CD14-positive monocyte (primary cell): ENCODE measurements at regions not wholly inside any gene's neighbourhood (a gene's known extent, or its start where the extent isn't known, plus 50 kb on each side); places are given as distances from the start of the nearest gene placed in this dataset.

Experiments
- DNase-seq, 3 donors: peaks; one replicate each; pipeline ENCODE4 v3.0.0-alpha.2; 2011 to 2022
- H2AFZ ChIP-seq: 2 replicates; pipeline ENCODE4 v1.6.0; 2012; ENCODE audit warnings: mild to moderate bottlenecking, low read depth, low read length, inconsistent platforms; ENCODE audit not compliant: insufficient read depth, poor library complexity, severe bottlenecking
- H3K27ac ChIP-seq, 2 donors: 1 replicate in 1 of 2; 2 replicates in 1 of 2; pipeline ENCODE4 v1.5.1; 2012 to 2013; ENCODE audit warnings: low read length in 2 of 2, control low read depth in 1 of 2, inconsistent platforms in 1 of 2, low read depth in 1 of 2, mild to moderate bottlenecking in 1 of 2
- H3K27me3 ChIP-seq, 2 donors: one replicate each; pipeline versions ENCODE4 v1.6.0 to v1.6.1; 2011 to 2013; ENCODE audit warnings: low read length in 2 of 2; ENCODE audit not compliant: control insufficient read depth in 2 of 2, insufficient read depth in 2 of 2
- H3K36me3 ChIP-seq, 2 donors: replicated peaks in 1 of 2; 1 replicate in 1 of 2; 2 replicates in 1 of 2; pipeline versions ENCODE4 v1.5.1 to v1.6.1; 2012 to 2013; ENCODE audit warnings: low read length in 2 of 2, control low read depth in 1 of 2, inconsistent platforms in 1 of 2, mild to moderate bottlenecking in 1 of 2; ENCODE audit not compliant: insufficient read depth in 2 of 2, control insufficient read depth in 1 of 2
- H3K4me1 ChIP-seq, 2 donors: 1 replicate in 1 of 2; 2 replicates in 1 of 2; pipeline versions ENCODE4 v1.5.1 to v1.6.1; 2012 to 2013; ENCODE audit warnings: low read length in 2 of 2, control low read depth in 1 of 2, inconsistent platforms in 1 of 2, mild to moderate bottlenecking in 1 of 2, moderate library complexity in 1 of 2; ENCODE audit not compliant: insufficient read depth in 2 of 2, control insufficient read depth in 1 of 2
- H3K4me2 ChIP-seq: replicated peaks from 2 replicates; pipeline ENCODE3; 2012; ENCODE audit warnings: low read length, moderate library complexity, mild to moderate bottlenecking; ENCODE audit not compliant: poor library complexity, severe bottlenecking; ENCODE audit errors: extremely low read depth
- H3K4me3 ChIP-seq, 3 experiments: fragments of 200-600 bp in 1 of 3; sonication (generic) in 1 of 3; replicated peaks in 1 of 3; 1 replicate in 2 of 3; 2 replicates in 1 of 3; pipeline ENCODE4 v1.5.1; 2011 to 2013; ENCODE audit warnings: low read length in 3 of 3, mild to moderate bottlenecking in 3 of 3, control low read depth in 2 of 3, low read depth in 2 of 3, inconsistent platforms in 1 of 3, moderate library complexity in 1 of 3
- H3K79me2 ChIP-seq: 2 replicates; pipeline ENCODE4 v1.6.0; 2012; ENCODE audit warnings: mild to moderate bottlenecking, control low read depth, inconsistent platforms, low read length, moderate library complexity; ENCODE audit not compliant: insufficient read depth
- H3K9ac ChIP-seq: 2 replicates; pipeline ENCODE4 v1.6.0; 2017; ENCODE audit warnings: low read length, mild to moderate bottlenecking; ENCODE audit not compliant: insufficient read depth, poor library complexity, severe bottlenecking
- H3K9me3 ChIP-seq, 2 donors: replicated peaks in 1 of 2; 1 replicate in 1 of 2; 2 replicates in 1 of 2; pipeline versions ENCODE4 v1.5.1 to v1.6.1; 2012 to 2013; ENCODE audit warnings: low read length in 2 of 2, control low read depth in 1 of 2; ENCODE audit not compliant: control insufficient read depth in 1 of 2, insufficient read depth in 1 of 2
- H4K20me1 ChIP-seq: 2 replicates; pipeline ENCODE4 v1.6.0; 2012; ENCODE audit warnings: mild to moderate bottlenecking, low read length, control low read depth, moderate library complexity; ENCODE audit not compliant: insufficient read depth
- H3K27ac Mint-ChIP-seq, 7 donors: one replicate each; pipeline ENCODE4 v1.8.0; 2020; ENCODE audit warnings: mild to moderate bottlenecking in 7 of 7, mixed read lengths in 7 of 7, moderate library complexity in 6 of 7, inconsistent platforms in 2 of 7
- H3K27me3 Mint-ChIP-seq, 3 donors: one replicate each; pipeline ENCODE4 v1.8.0; 2021 to 2022; ENCODE audit warnings: low read depth in 3 of 3, mild to moderate bottlenecking in 3 of 3, mixed read lengths in 3 of 3, moderate library complexity in 3 of 3, inconsistent platforms in 1 of 3
- H3K36me3 Mint-ChIP-seq, 2 donors: one replicate each; pipeline ENCODE4 v1.8.0; 2020; ENCODE audit warnings: mixed read lengths in 2 of 2, inconsistent platforms in 1 of 2, mild to moderate bottlenecking in 1 of 2
- H3K4me1 Mint-ChIP-seq: one replicate; pipeline ENCODE4 v1.8.0; 2020; ENCODE audit warnings: mild to moderate bottlenecking, mixed read lengths
- H3K4me3 Mint-ChIP-seq, 2 donors: one replicate each; pipeline ENCODE4 v1.8.0; 2020; ENCODE audit warnings: mild to moderate bottlenecking in 2 of 2, mixed read lengths in 2 of 2, moderate library complexity in 1 of 2
- H3K9me3 Mint-ChIP-seq, 7 donors: one replicate each; pipeline ENCODE4 v1.8.0; 2020 to 2022; ENCODE audit warnings: mixed read lengths in 7 of 7, mild to moderate bottlenecking in 6 of 7, moderate library complexity in 6 of 7, inconsistent platforms in 2 of 7
- WGBS: methylation state at CpG from one replicate; pipeline ENCODE4 v1.1.5; 2013; ENCODE audit warnings: missing lambda C conversion rate; ENCODE audit not compliant: insufficient coverage; 5-methylcytosine and 5-hydroxymethylcytosine counted together
- intact Hi-C, 2 donors: fragments of 100-400 bp; cut with micrococcal nuclease; formaldehyde crosslinking; loops; one replicate each; pipeline versions ENCODE4 v1.15.0 to v1.15.1; 2023
- TF ChIP-seq, protein P1 (sequence below): fragments of 200-600 bp; IDR thresholded peaks from one replicate; pipeline ENCODE4 v1.8.0; 2022; ENCODE audit warnings: antibody characterized with exemption, mild to moderate bottlenecking

DNA sequence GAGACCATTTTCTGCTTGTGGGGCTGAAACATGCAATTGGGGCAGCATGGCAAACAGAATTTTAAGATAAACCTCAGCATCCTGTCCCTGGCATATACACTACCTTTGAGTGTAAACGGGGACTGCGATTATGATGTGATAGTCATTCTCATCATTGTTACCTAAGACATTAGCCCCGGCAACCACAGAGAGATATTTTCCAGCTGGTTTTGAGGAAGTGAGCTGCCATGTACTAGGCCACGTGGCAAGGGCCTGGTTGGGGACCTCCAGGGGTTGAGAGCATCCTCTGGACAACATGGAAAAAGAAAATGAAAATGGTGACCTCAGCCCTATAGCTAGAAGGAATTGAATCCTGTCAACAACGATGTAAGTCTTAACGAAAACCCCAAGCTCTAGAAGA, 623.6 kb upstream of the CDH18 start:
- Histone ChIP-seq H2AFZ (no peak overlapping the region), H3K27ac (no peak overlapping the region), H3K4me1 (no peaks in the 10 kb centered on the region), H3K36me3 (no peaks in the 10 kb centered on the region), H3K9me3 (peaks cover 10 to 16% of the 10 kb centered on the region in 2 donors), H3K4me2 (no peak overlapping the region), H4K20me1 (no peaks in the 10 kb centered on the region), H3K79me2 (no peaks in the 10 kb centered on the region), H3K4me3 (no peak overlapping the region), H3K9ac (no peak overlapping the region), H3K27me3 (no peaks in the 10 kb centered on the region)
- DNase-seq: no peak
- TF ChIP-seq, protein P1, sequence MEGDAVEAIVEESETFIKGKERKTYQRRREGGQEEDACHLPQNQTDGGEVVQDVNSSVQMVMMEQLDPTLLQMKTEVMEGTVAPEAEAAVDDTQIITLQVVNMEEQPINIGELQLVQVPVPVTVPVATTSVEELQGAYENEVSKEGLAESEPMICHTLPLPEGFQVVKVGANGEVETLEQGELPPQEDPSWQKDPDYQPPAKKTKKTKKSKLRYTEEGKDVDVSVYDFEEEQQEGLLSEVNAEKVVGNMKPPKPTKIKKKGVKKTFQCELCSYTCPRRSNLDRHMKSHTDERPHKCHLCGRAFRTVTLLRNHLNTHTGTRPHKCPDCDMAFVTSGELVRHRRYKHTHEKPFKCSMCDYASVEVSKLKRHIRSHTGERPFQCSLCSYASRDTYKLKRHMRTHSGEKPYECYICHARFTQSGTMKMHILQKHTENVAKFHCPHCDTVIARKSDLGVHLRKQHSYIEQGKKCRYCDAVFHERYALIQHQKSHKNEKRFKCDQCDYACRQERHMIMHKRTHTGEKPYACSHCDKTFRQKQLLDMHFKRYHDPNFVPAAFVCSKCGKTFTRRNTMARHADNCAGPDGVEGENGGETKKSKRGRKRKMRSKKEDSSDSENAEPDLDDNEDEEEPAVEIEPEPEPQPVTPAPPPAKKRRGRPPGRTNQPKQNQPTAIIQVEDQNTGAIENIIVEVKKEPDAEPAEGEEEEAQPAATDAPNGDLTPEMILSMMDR: no peak
- Mint-ChIP-seq H3K4me3 (no peak overlapping the region), H3K27me3 (no peaks in the 10 kb centered on the region), H3K9me3 (peaks cover 5 to 21% (median 8%) of the 10 kb centered on the region in 7 donors), H3K4me1 (peaks cover 4% of the 10 kb centered on the region), H3K27ac (no peak overlapping the region), H3K36me3 (no peaks in the 10 kb centered on the region)
- 86% methylated on average over 2 of the region's 6 CpGs for WGBS
- intact Hi-C loops: no loop called here

DNA sequence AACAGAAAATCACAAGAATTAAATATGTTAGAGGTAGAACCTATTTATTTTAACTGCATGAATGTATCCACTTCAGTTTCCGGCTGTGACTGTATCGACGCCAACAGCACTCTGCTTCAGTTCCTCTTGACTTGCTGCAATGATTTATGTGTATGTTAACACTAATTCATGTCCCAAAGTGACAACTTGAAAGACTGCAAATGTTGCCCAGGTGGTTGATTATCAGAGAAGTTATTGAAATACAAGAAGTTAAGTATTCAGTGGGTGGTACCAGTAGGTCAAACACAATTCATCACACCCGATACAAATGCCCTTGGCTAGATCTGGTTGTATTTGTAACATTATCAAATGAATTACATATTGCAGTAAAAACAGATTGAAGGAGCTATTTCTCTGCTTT, 622.7 kb upstream of the CDH18 start:
- Histone ChIP-seq H3K27ac (no peak overlapping the region), H3K4me3 (no peak overlapping the region), H3K9ac (no peak overlapping the region), H4K20me1 (no peaks in the 10 kb centered on the region), H3K27me3 (no peaks in the 10 kb centered on the region), H3K9me3 (peaks cover 10% of the 10 kb centered on the region in 2 donors), H3K4me1 (no peaks in the 10 kb centered on the region), H2AFZ (no peak overlapping the region), H3K79me2 (no peaks in the 10 kb centered on the region), H3K36me3 (no peaks in the 10 kb centered on the region), H3K4me2 (no peak overlapping the region)
- WGBS: no CpG with 5 or more reads among the region's 4 CpGs
- Mint-ChIP-seq H3K36me3 (no peaks in the 10 kb centered on the region), H3K4me1 (peaks cover 4% of the 10 kb centered on the region), H3K27ac (no peak overlapping the region), H3K9me3 (peaks cover 5 to 14% (median 6%) of the 10 kb centered on the region in 7 donors), H3K27me3 (no peaks in the 10 kb centered on the region), H3K4me3 (no peak overlapping the region)
- no peak for DNase-seq
- TF ChIP-seq, protein P1: no peak
- intact Hi-C loops: no loop called here
